Skin of body (tissue), 1 donor: ENCODE measurements at regions not wholly inside any gene's neighbourhood (a gene's known extent, or its start where the extent isn't known, plus 50 kb on each side); places are given as distances from the start of the nearest gene placed in this dataset.
"Not testable (repeated sequence)": the region's sequence is repeated elsewhere in the genome, so short reads cannot be mapped to it uniquely, and the experiment has no call there.

Source experiments
- DNase-seq: peaks from one replicate; lab custom pipeline; 2025; lab: John Stamatoyannopoulos, UW

GRCh38 chrX:150234126-150234525, 129.0 kb upstream of the MAMLD1 start:
- no peak for DNase-seq

GRCh38 chrX:150236327-150236726, 126.8 kb upstream of the MAMLD1 start:
- no peak for DNase-seq

- DNase-seq = no peak
These were observed 124.3 kb upstream of the MAMLD1 start for GRCh38 chrX:150238632-150239382.

GRCh38 chrX:150239946-150240642, 123.0 kb upstream of the MAMLD1 start:
- no peak for DNase-seq

- DNase-seq = no peak
These were observed 122.5 kb upstream of the MAMLD1 start for GRCh38 chrX:150240643-150240970.

- no peak for DNase-seq
These were observed 109.0 kb upstream of the MAMLD1 start for GRCh38 chrX:150253959-150254620.

GRCh38 chrX:150254909-150255308, 108.2 kb upstream of the MAMLD1 start:
- no peak for DNase-seq

- no peak for DNase-seq
These were observed 107.4 kb upstream of the MAMLD1 start for GRCh38 chrX:150255441-150256296.

- DNase-seq = no peak
These were observed 106.8 kb upstream of the MAMLD1 start for GRCh38 chrX:150256297-150256650.

- DNase-seq = no peak
These were observed 105.6 kb upstream of the MAMLD1 start for GRCh38 chrX:150257353-150258175.

- no peak for DNase-seq
These were observed 105.0 kb upstream of the MAMLD1 start for GRCh38 chrX:150258176-150258425.

- no peak for DNase-seq
These were observed 104.4 kb upstream of the MAMLD1 start for GRCh38 chrX:150258463-150259430.

- DNase-seq = no peak
These were observed 100.7 kb upstream of the MAMLD1 start for GRCh38 chrX:150262456-150262855.

GRCh38 chrX:150268839-150269355, 94.2 kb upstream of the MAMLD1 start:
- DNase-seq = no peak

- no peak for DNase-seq
These were observed 93.4 kb upstream of the MAMLD1 start for GRCh38 chrX:150269605-150270254.

- no peak for DNase-seq
These were observed 92.5 kb upstream of the MAMLD1 start for GRCh38 chrX:150270622-150271021.

- DNase-seq = not testable (repeated sequence)
These were observed 89.4 kb upstream of the MAMLD1 start for GRCh38 chrX:150273575-150274294.

- DNase-seq = no peak
These were observed 80.2 kb upstream of the MAMLD1 start for GRCh38 chrX:150282953-150283352.

- no peak for DNase-seq
These were observed 72.1 kb upstream of the MAMLD1 start for GRCh38 chrX:150291014-150291413.
